AG09319 (cell line): ENCODE measurements at regions not wholly inside any gene's neighbourhood (a gene's known extent, or its start where the extent isn't known, plus 50 kb on each side); places are given as distances from the start of the nearest gene placed in this dataset.

Experiments
- DNase-seq: peaks from one replicate; pipeline ENCODE4 v3.0.0-alpha.2; 2010; ENCODE audit warnings: low read depth; ENCODE audit errors: extremely low read depth
- TF ChIP-seq, protein P1 (sequence below): IDR thresholded peaks from 2 replicates; pipeline ENCODE4 v1.5.1; 2011; ENCODE audit warnings: low read depth, mild to moderate bottlenecking, inconsistent platforms, low read length, moderate library complexity

DNA sequence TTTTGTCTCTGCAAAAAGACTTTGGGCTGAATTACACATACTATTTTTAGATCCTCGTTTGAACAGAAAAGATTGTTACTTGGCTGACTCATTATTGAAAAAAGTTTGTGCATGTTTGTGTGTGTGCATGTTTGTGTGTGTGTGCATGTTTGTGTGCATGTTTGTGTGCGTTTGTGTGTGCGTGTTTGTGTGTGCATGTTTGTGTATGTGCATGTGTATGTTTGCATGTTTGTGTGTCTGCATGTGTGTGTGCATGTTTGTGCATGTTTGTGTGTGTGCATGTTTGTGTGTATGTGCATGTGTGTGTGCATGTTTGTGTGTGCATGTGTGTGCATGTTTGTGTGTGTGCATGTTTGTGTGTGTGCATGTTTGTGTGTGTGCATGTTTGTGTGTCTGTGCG, 201.1 kb upstream of the FAT1 start:
- DNase-seq: no peak
- TF ChIP-seq, protein P1, sequence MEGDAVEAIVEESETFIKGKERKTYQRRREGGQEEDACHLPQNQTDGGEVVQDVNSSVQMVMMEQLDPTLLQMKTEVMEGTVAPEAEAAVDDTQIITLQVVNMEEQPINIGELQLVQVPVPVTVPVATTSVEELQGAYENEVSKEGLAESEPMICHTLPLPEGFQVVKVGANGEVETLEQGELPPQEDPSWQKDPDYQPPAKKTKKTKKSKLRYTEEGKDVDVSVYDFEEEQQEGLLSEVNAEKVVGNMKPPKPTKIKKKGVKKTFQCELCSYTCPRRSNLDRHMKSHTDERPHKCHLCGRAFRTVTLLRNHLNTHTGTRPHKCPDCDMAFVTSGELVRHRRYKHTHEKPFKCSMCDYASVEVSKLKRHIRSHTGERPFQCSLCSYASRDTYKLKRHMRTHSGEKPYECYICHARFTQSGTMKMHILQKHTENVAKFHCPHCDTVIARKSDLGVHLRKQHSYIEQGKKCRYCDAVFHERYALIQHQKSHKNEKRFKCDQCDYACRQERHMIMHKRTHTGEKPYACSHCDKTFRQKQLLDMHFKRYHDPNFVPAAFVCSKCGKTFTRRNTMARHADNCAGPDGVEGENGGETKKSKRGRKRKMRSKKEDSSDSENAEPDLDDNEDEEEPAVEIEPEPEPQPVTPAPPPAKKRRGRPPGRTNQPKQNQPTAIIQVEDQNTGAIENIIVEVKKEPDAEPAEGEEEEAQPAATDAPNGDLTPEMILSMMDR: no peak

DNA sequence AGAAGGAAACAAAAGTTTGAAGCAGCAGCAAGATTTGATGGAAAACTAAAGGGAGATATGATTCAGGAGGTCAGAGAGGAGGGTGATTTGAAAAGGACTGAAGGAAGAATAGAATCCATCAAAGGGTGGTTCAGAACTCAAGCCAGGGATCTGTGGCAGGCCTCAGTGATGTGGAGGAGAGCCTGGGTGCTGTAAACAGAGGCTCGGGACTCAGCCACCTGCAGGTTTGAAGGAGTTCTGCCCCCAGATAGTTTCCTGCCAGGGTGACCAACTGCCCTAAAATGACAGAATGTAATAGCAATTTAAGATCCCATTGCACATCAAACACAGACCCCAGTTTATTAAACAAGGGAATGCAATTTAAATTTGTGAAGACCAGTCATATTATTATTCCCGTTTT, 204.0 kb upstream of the FAT1 start:
- TF ChIP-seq, protein P1: no peak

DNA sequence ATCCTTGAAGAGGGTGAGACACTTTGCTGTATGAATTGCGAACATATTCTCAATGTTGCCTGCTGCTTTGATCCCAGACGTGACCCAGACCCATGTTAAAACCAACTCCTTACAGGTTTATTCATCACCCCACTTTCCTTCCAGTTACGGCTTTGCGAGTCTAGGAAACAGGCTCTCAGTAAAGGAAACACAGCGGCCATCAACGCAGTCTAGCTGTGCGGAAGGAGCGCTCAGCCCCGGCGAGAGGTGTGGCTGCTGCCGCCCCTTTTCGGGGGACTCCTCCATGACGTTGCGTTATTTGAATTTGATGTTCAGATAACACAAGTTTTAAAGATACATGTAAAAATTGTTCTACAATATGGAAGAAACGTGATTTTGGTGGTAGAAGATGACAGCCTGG, 206.4 kb upstream of the FAT1 start:
- DNase-seq: no peak

More for the DNA sequence above, 204.0 kb upstream of the FAT1 start:
- DNase-seq: no peak

DNA sequence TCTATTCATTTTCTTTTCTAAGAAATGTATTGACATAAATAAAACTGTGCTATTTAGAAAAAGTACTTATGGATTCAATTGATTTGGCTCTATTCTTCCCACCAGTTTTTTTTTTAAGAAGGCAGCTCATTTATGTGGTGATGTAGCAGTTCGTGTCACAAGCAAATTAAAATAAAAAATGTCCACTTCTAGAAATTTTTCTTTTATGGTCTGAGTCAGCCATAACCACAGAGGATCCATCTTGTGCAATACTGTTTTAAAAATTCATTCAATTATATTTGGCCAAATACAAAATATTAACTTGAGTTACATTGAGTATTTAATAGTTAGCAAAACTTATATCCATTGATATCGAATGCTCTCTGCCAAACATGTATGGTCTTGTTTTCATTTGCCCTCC, 207.9 kb upstream of the FAT1 start:
- no peak for DNase-seq
- TF ChIP-seq, protein P1: no peak

More for the DNA sequence above, 206.4 kb upstream of the FAT1 start:
- TF ChIP-seq, protein P1: no peak

DNA sequence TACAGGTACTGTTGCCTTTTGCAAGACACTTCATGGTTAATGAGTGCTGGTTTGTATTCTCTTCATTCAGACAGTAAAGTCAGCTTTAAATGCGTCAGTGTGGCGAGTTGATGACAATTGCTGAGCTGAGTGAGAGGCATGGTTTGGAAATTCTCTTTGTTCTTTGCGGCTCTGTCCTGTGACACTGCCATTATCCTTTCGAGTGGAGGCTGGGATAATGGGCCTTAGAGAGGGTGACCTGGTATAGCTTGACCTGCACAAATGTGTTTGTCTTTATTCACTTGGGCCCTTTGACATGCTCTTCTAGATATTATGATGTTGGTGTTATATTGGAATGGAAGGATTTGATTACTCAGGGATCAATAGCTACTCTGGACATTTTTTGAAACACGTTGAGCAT, 208.5 kb upstream of the FAT1 start:
- TF ChIP-seq, protein P1: no peak
- DNase-seq: no peak

DNA sequence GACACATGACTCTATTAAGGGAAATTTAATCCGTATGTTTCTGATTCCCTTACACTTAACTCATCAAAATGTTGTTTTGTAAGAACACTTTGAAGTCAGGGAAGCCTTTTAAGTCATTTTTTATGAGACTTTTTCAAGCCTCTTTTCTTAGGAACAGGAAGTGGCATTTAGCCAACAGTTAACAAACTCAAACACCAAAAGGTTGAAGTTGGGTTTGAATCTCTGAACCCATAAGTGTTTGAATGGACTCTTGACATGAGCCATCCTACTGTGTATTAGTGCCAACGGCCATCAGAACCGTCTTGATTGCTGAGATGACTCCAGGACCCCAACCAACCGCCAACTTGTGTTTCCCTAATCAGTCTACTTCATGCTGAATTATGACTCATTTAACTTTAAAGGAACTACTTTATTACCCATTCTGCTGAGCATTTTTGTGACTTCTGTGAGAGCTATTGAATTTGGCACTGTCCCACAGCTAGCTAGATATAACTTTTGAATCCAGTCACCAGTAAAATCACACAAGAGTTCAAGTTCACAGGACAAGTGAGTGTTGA, 209.1 kb upstream of the FAT1 start:
- DNase-seq: no peak
- TF ChIP-seq, protein P1: no peak

DNA sequence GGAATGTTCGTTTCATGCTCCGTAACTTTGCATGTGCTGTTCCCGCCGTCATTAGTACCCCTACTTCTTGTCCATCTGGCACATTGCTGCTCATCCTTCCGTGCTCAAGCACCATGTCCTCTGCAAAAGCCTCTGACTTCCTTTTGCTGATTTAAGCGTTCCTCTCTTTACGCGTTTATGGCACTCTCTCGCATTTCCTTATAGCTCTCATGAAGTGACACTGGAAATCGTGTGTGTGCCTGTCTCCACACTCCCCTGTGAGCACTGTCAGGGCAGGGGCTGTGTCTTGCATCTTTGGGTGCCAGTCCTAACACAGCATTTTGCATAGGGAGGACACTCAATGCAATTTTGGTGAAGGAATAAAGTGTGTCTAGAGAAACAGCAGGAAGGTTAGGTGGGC, 210.6 kb upstream of the FAT1 start:
- TF ChIP-seq, protein P1: no peak
- no peak for DNase-seq
